ENCODE measurements at regions not wholly inside any gene's neighbourhood (a gene's known extent, or its start where the extent isn't known, plus 50 kb on each side); places are given as distances from the start of the nearest gene placed in this dataset.

GRCh38 chr4:127120441-127121090 lies 512.2 kb upstream of the INTU start (continued):
- TF ChIP-seq ELK1 (IDR thresholded peaks at IDR 0.05; ENCODE audit: low read depth, low read length) (no peak), HSF1 (IDR thresholded peaks at IDR 0.05; ENCODE audit: low read depth, low read length) (no peak), CTCF (IDR thresholded peaks at IDR 0.05 in 2 of 3, conservative IDR thresholded peaks at IDR 0.05 in 1 of 3; ENCODE audit: control insufficient read depth in 2 of 3, extremely low read depth in 1 of 3, insufficient read depth in 1 of 3, low read depth in 3 of 3, low read length in 3 of 3) (no peak), ATF2 (IDR thresholded peaks at IDR 0.05; ENCODE audit: low read length) (no peak)

GRCh38 chr4:127124919-127125318 lies 507.8 kb upstream of the INTU start:
- CTCF ChIA-PET, result no interaction called here
- no peaks in the 10 kb centered on the region for H3K27me3 ChIP-seq (replicated peaks in 1 of 2; ENCODE audit: control insufficient read depth in 2 of 2, insufficient read depth in 2 of 2, low read length in 1 of 2)
- no peak for DNase-seq (ENCODE audit: low read depth, low spot score)
- FAIRE-seq, result no peak
- POLR2A ChIA-PET, result no interaction called here
- H3K36me3 ChIP-seq (ENCODE audit: control insufficient read depth in 2 of 2, insufficient read depth in 2 of 2, low read length in 1 of 2), result no peaks in the 10 kb centered on the region
- H3K27ac ChIP-seq (ENCODE audit: control insufficient read depth, insufficient read depth), result no peak overlapping the region
- H3K9me3 ChIP-seq (replicated peaks; ENCODE audit: control insufficient read depth, insufficient read depth, low read length), result no peaks in the 10 kb centered on the region
- RAD21 ChIA-PET (ENCODE audit: unreplicated experiment), result no interaction called here
- intact Hi-C loops (cut with micrococcal nuclease; ENCODE audit: unreplicated experiment), result no loop called here
- H2AFZ ChIP-seq (ENCODE audit: control insufficient read depth, low read depth, low read length), result no peak overlapping the region
- H3K4me1 ChIP-seq (ENCODE audit: control insufficient read depth, insufficient read depth, low read length), result no peaks in the 10 kb centered on the region
- H4K20me1 ChIP-seq (ENCODE audit: control insufficient read depth, insufficient read depth), result no peaks in the 10 kb centered on the region
- BruUV-seq (replicated peaks), result no TSS peak
- SMC1A ChIA-PET (ENCODE audit: uncharacterized antibody, unreplicated experiment), result interaction anchor here (0.9 kb wide), 1 partner anchor 22 kb away, joined by 4 read pairs; no protein-coding TSS in a partner anchor
- in situ Hi-C loops (cut with MboI), result no loop called here
- ATAC-seq, result no peak
- no peaks in the 10 kb centered on the region for H3K79me2 ChIP-seq (ENCODE audit: control insufficient read depth, insufficient read depth, low read length)
- no peak overlapping the region for H3K4me2 ChIP-seq (ENCODE audit: control insufficient read depth, insufficient read depth)
- H3K4me3 ChIP-seq, result no peak overlapping the region
- WGBS (ENCODE audit: insufficient coverage, insufficient replicate concordance, low lambda C conversion rate, missing lambda C conversion rate), result 50% methylated on average over 2 of the region's 2 CpGs
- H3K9ac ChIP-seq (ENCODE audit: control insufficient read depth, insufficient read depth, low read length), result no peak overlapping the region
- no peak for TF ChIP-seq RBBP5 (conservative IDR thresholded peaks at IDR 0.05)
- TF ChIP-seq TCF12 (IDR thresholded peaks at IDR 0.05; ENCODE audit: low read depth, low read length), result no peak
- TF ChIP-seq SIX5 (IDR thresholded peaks at IDR 0.05; ENCODE audit: low read depth, low read length, severe bottlenecking), result no peak
- no peak for TF ChIP-seq USF1 (IDR thresholded peaks at IDR 0.05; ENCODE audit: borderline replicate concordance, extremely low read length, insufficient read depth, low read depth, low read length)
- no peak for TF ChIP-seq EGR1 (IDR thresholded peaks at IDR 0.05; ENCODE audit: borderline replicate concordance in 1 of 2, low read depth in 2 of 2, low read length in 2 of 2)
- TF ChIP-seq ESRRA (IDR thresholded peaks at IDR 0.05; ENCODE audit: low read length), result no peak
- TF ChIP-seq E2F8 (IDR thresholded peaks at IDR 0.05; ENCODE audit: low read depth, partially characterized antibody), result no peak
